ENCODE measurements at regions not wholly inside any gene's neighbourhood (a gene's known extent, or its start where the extent isn't known, plus 50 kb on each side); places are given as distances from the start of the nearest gene placed in this dataset.

DNA sequence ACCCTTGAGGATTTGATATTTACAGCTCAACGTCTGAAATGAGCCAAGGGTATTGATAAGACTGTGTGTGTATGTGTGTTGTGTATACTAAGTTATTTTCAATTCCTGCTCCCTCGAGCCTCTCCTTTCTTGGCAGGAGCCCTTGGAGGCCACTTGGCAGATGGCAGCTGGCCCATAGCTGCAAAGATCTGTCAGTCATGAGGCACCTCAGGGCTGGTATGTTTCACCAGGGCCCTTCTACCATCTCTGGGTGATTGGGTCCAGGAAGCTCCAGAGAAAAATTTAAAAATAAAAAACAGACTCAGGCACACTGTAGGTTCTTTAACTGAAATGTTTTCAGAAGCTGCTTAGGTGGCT is 355.7 kb downstream of the HAPSTR1 start:
- Mint-ChIP-seq H3K27ac (no peak overlapping the region), H3K27me3 (ENCODE audit: low read depth) (peaks cover 16% of the 10 kb centered on the region), H3K4me3 (no peak overlapping the region), H3K36me3 (ENCODE audit: low read depth) (no peaks in the 10 kb centered on the region), H3K9me3 (peaks cover 3% of the 10 kb centered on the region), H3K4me1 (peaks cover 5% of the 10 kb centered on the region)
- TF ChIP-seq, protein P1, sequence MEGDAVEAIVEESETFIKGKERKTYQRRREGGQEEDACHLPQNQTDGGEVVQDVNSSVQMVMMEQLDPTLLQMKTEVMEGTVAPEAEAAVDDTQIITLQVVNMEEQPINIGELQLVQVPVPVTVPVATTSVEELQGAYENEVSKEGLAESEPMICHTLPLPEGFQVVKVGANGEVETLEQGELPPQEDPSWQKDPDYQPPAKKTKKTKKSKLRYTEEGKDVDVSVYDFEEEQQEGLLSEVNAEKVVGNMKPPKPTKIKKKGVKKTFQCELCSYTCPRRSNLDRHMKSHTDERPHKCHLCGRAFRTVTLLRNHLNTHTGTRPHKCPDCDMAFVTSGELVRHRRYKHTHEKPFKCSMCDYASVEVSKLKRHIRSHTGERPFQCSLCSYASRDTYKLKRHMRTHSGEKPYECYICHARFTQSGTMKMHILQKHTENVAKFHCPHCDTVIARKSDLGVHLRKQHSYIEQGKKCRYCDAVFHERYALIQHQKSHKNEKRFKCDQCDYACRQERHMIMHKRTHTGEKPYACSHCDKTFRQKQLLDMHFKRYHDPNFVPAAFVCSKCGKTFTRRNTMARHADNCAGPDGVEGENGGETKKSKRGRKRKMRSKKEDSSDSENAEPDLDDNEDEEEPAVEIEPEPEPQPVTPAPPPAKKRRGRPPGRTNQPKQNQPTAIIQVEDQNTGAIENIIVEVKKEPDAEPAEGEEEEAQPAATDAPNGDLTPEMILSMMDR (IDR thresholded peaks at IDR 0.05; ENCODE audit: unreplicated experiment in 3 of 3) = no peak

DNA sequence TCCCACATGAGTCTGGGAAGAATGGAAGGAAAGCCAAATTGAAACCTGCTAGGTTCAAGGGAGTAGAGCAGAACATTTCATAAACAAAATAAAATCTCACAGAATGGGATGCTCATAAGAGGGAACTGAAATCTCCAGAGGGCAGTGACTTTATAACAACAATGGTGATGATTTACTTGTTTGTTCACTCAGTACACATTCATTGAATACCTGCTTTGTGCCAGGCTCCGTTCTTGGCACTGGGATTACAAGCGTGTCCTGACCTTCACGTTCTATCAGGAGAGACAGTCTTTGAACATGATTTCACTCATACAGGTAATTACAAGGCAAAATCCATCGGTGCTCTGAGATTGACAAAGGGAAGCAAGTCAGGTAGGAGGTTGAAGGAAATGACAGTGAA is 356.3 kb downstream of the HAPSTR1 start:
- Mint-ChIP-seq H3K27me3 (ENCODE audit: low read depth) (peaks cover 16% of the 10 kb centered on the region), H3K4me1 (peaks cover 5% of the 10 kb centered on the region), H3K36me3 (ENCODE audit: low read depth) (no peaks in the 10 kb centered on the region), H3K4me3 (no peak overlapping the region), H3K27ac (no peak overlapping the region), H3K9me3 (peaks cover 3% of the 10 kb centered on the region)
- TF ChIP-seq, protein P1 (IDR thresholded peaks at IDR 0.05; ENCODE audit: unreplicated experiment in 3 of 3) = no peak

DNA sequence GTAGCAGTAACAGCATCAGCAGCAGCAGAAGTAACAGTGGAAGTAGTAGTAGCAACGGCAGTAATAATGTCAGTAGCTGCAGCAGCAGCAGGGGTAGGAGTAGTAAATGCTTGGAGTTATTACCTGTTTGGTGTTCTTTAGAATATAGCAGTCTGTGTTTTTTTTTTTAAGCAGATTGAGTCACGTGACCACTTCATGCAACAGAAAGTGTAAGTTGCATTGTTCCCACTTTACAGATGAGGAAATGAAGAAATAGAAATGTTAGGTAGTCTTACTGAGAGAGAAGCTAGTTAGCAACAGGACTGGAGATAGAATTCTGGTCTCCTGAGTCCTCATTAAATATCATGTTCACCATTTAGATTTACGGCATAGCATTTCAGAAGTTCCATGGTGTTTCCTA is 358.2 kb downstream of the HAPSTR1 start:
- no peak overlapping the region for H3K27ac Mint-ChIP-seq
- TF ChIP-seq, protein P1 (IDR thresholded peaks at IDR 0.05; ENCODE audit: unreplicated experiment in 3 of 3) = no peak
- H3K9me3 Mint-ChIP-seq = peaks cover 7% of the 10 kb centered on the region
- no peak overlapping the region for H3K4me3 Mint-ChIP-seq
- H3K36me3 Mint-ChIP-seq (ENCODE audit: low read depth) = peaks cover 3% of the 10 kb centered on the region
- H3K27me3 Mint-ChIP-seq (ENCODE audit: low read depth) = peaks cover 17% of the 10 kb centered on the region
- H3K4me1 Mint-ChIP-seq = peaks cover 5% of the 10 kb centered on the region

DNA sequence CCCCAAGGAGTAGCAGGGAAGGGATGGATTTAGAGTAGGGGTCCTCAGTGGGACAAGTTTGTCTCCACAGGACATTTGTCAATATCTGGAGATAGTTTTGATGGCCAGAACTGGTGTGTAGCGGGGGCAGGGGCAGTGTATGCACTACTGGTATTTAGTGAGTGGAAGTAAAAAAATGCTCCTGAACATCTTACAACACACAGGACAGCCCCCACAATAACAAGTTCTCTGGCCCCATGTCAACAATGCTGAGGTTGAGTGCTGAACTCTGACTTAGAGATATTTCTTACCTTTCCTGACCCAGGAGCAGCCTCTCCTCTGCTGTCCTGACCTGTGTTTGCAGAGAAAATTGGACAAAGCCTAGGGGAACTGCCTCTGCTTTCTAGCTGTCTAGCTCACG is 365.8 kb downstream of the HAPSTR1 start:
- Mint-ChIP-seq H3K27ac (peak overlapping the region; percentile 16 to 77 (median 25)), H3K9me3 (peaks cover 7% of the 10 kb centered on the region), H3K36me3 (ENCODE audit: low read depth) (peaks cover 8% of the 10 kb centered on the region), H3K4me3 (no peak overlapping the region), H3K4me1 (peaks cover 10% of the 10 kb centered on the region), H3K27me3 (ENCODE audit: low read depth) (peaks cover 9% of the 10 kb centered on the region)
- TF ChIP-seq, protein P1 (IDR thresholded peaks at IDR 0.05; ENCODE audit: unreplicated experiment in 3 of 3) = no peak

DNA sequence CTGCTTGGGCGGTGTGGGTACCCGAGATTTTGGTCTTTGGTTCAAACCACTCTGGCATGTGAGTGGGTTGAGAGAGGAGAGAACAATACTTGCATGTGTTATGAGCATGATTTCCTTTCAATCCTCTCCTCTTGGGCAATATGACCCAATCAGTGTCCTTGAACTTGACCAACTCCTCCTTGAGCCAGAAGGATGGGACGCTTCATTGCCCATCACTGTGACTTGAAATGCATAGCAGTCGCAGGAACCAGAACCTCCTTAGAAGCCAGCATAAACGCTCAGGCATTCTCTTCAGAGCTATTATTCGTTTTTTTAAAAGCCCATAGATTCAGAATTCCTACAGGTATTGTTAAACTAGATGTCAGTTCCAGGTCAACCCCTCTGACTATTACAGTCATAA is 367.4 kb downstream of the HAPSTR1 start:
- H3K4me3 Mint-ChIP-seq = no peak overlapping the region
- H3K4me1 Mint-ChIP-seq = peaks cover 10% of the 10 kb centered on the region
- TF ChIP-seq, protein P1 (IDR thresholded peaks at IDR 0.05; ENCODE audit: unreplicated experiment in 3 of 3) = no peak
- H3K9me3 Mint-ChIP-seq = peaks cover 7% of the 10 kb centered on the region
- peaks cover 9% of the 10 kb centered on the region for H3K27me3 Mint-ChIP-seq (ENCODE audit: low read depth)
- peaks cover 8% of the 10 kb centered on the region for H3K36me3 Mint-ChIP-seq (ENCODE audit: low read depth)
- peak overlapping the region in 1 of 3 experiments; percentile 46 for H3K27ac Mint-ChIP-seq

DNA sequence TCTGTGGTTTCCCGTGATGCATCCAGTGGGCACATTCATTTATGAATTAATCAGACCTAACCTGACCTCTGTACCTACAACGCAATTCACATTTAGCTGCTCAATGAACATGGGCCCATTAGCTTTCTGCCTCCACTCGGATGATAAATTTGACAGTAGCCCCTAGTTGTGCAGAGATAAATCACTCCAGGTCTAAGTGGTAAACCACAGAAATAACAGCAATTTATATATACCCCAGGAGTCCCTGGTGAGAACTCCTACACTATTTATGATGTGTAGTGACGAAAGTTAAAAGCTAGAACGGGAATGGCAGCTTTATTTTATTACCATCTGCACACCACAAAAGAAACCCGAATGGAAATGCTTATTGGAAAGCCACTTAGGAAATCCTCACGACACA is 371.5 kb downstream of the HAPSTR1 start:
- H3K9me3 Mint-ChIP-seq = no peaks in the 10 kb centered on the region
- H3K4me3 Mint-ChIP-seq = no peak overlapping the region
- no peaks in the 10 kb centered on the region for H3K36me3 Mint-ChIP-seq (ENCODE audit: low read depth)
- peak overlapping the region in 1 of 3 experiments; percentile 45 for H3K27ac Mint-ChIP-seq
- TF ChIP-seq, protein P1 (IDR thresholded peaks at IDR 0.05; ENCODE audit: unreplicated experiment in 3 of 3) = no peak
- no peaks in the 10 kb centered on the region for H3K4me1 Mint-ChIP-seq
- peaks cover 4% of the 10 kb centered on the region for H3K27me3 Mint-ChIP-seq (ENCODE audit: low read depth)
